NB4 (cell line): ENCODE measurements at regions not wholly inside any gene's neighbourhood (a gene's known extent, or its start where the extent isn't known, plus 50 kb on each side); places are given as distances from the start of the nearest gene placed in this dataset.

Experiments used
- CTCF ChIP-seq: IDR thresholded peaks from one replicate; pipeline ENCODE4 v1.5.1; 2012; ENCODE audit warnings: low read depth, low read length
- MYC ChIP-seq: IDR thresholded peaks from 2 replicates; pipeline ENCODE4 v1.6.1; 2011; ENCODE audit warnings: low read depth, low read length
- POLR2A ChIP-seq: IDR thresholded peaks from 2 replicates; pipeline ENCODE4 v1.6.1; 2011; ENCODE audit warnings: mild to moderate bottlenecking; ENCODE audit not compliant: insufficient read length; ENCODE audit errors: extremely low read depth
- TF ChIP-seq, protein P1 (sequence below): IDR thresholded peaks from 2 replicates; pipeline ENCODE4 v1.6.1; 2011; ENCODE audit warnings: low read depth, low read length

GRCh38 chr20:11778206-11778570 is 139.5 kb upstream of the BTBD3 start:
- TF ChIP-seq CTCF (no peak), POLR2A (no peak), MYC (no peak)
- TF ChIP-seq, protein P1, sequence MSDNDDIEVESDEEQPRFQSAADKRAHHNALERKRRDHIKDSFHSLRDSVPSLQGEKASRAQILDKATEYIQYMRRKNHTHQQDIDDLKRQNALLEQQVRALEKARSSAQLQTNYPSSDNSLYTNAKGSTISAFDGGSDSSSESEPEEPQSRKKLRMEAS, result no peak
